Neural progenitor cell (in vitro differentiated cells): ENCODE measurements at regions not wholly inside any gene's neighbourhood (a gene's known extent, or its start where the extent isn't known, plus 50 kb on each side); places are given as distances from the start of the nearest gene placed in this dataset.

Experiments
- CTCF ChIP-seq: fragments of 200-600 bp; sonication (generic); IDR thresholded peaks from 2 replicates; pipeline ENCODE4 v1.5.1; 2017; ENCODE audit warnings: antibody characterized with exemption, mild to moderate bottlenecking
- EZH2 ChIP-seq: fragments of 200-600 bp; sonication (generic); IDR thresholded peaks from 2 replicates; pipeline ENCODE4 v1.6.1; 2017; ENCODE audit warnings: antibody characterized with exemption, mild to moderate bottlenecking, moderate library complexity

DNA sequence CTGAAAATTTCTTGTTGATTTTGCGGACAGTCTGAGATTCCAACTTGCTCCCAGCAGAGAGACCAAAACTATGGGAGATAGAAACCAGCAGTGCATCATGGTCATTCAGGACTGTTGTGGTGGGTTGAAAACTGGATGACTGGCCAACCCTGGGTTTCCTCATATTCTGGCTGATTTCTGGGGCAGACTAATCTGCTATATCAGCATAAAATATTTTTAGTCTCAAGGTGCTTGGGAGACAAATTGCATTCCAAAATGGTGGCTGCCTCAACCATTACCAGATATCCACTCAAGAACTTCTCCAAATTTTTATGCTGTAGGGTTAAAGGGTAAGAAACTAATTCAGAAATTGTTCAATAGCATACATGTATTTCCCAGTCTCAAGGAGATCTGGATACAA, 434.0 kb downstream of the BRINP3 start:
- no peak for TF ChIP-seq EZH2
- TF ChIP-seq CTCF = no peak
